Fibroblast of lung (primary cell): ENCODE measurements at regions not wholly inside any gene's neighbourhood (a gene's known extent, or its start where the extent isn't known, plus 50 kb on each side); places are given as distances from the start of the nearest gene placed in this dataset.

Source experiments
- EZH2 ChIP-seq: IDR thresholded peaks from 2 replicates; pipeline ENCODE4 v1.5.1; 2012; ENCODE audit warnings: low read length, control low read depth, mild to moderate bottlenecking; ENCODE audit errors: missing control alignments
- TF ChIP-seq, protein P1 (sequence below), 2 donors: IDR thresholded peaks in 1 of 2; conservative IDR thresholded peaks in 1 of 2; 1 replicate in 1 of 2; 2 replicates in 1 of 2; pipeline ENCODE4 v1.5.1; 2011 to 2012; ENCODE audit warnings: low read length in 2 of 2, control low read depth in 1 of 2, inconsistent platforms in 1 of 2, low read depth in 1 of 2, mild to moderate bottlenecking in 1 of 2

DNA sequence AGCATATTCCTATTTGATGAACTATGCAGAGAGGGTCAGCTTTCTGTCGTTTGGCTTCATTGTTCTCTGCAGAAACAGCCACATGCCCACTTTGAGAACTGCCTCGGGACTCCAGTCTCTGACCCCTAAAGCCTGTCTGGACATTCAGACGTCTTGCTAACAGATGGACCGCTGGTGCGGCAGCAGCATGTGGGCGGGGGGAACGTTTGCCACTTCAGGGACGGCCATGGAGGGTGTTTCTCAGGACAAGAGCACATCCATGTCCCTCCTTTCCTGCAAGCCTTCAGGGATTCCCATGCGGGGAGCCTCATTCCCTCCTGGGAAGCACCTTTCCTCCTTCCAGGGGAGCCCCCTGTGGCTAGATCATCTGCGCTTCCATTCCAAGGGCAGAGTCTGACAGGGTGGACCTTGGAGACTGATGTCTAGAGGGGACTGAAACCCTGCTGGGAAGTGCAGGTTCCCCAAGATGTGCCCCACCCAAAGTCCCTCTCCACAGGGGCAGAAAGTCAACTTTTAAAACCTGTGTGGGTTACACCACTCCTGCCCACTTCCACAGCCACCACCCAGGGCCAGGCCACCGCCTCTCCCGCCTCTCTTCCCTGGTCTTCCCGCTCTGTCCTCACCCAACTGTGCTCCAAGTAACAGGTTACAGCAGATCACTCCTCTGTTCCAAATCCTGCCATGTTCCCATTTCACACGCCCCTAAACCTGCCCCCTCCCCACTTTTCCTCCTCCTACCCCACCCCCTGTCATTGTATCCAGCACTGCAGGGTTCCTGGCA lies 94.8 kb upstream of the PMEPA1 start:
- TF ChIP-seq, protein P1, sequence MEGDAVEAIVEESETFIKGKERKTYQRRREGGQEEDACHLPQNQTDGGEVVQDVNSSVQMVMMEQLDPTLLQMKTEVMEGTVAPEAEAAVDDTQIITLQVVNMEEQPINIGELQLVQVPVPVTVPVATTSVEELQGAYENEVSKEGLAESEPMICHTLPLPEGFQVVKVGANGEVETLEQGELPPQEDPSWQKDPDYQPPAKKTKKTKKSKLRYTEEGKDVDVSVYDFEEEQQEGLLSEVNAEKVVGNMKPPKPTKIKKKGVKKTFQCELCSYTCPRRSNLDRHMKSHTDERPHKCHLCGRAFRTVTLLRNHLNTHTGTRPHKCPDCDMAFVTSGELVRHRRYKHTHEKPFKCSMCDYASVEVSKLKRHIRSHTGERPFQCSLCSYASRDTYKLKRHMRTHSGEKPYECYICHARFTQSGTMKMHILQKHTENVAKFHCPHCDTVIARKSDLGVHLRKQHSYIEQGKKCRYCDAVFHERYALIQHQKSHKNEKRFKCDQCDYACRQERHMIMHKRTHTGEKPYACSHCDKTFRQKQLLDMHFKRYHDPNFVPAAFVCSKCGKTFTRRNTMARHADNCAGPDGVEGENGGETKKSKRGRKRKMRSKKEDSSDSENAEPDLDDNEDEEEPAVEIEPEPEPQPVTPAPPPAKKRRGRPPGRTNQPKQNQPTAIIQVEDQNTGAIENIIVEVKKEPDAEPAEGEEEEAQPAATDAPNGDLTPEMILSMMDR (conservative IDR thresholded peaks at IDR 0.05 in 1 of 2, IDR thresholded peaks at IDR 0.05 in 1 of 2; ENCODE audit: low read depth in 1 of 2, low read length in 2 of 2): no peak
- no peak for TF ChIP-seq EZH2
